H1 (cell line): ENCODE measurements at regions not wholly inside any gene's neighbourhood (a gene's known extent, or its start where the extent isn't known, plus 50 kb on each side); places are given as distances from the start of the nearest gene placed in this dataset.

Experiments
- CTCF ChIA-PET: fragments of 300-600 bp; sonication (Branson Sonifier 250); formaldehyde crosslinking; loops from one replicate; lab custom pipeline; 2021; ENCODE audit not compliant: partially characterized antibody; lab: Charles Lee
- POLR2A ChIA-PET: fragments of 300-600 bp; sonication (Branson Sonifier 250); formaldehyde crosslinking; loops from one replicate; lab custom pipeline; 2021; ENCODE audit warnings: inconsistent platforms; ENCODE audit not compliant: partially characterized antibody; lab: Charles Lee
- DNase-seq, 2 experiments: peaks; one replicate each; pipeline versions ENCODE4 v3.0.0 to v3.0.0-alpha.2; 2010 to 2022; ENCODE audit warnings: low spot score in 2 of 2, low read depth in 1 of 2, mixed read lengths in 1 of 2
- FAIRE-seq: peaks from 2 replicates; lab custom pipeline; 2011; peaks lifted over from hg19 to GRCh38; lab: Jason Lieb, UNC
- H2AFZ ChIP-seq: 2 replicates; pipeline ENCODE4 v1.8.1; 2012; ENCODE audit warnings: low read length, inconsistent platforms
- H2AK5ac ChIP-seq: 2 replicates; pipeline ENCODE4 v1.6.1; 2013; ENCODE audit warnings: low read depth, low read length
- H2BK120ac ChIP-seq: replicated peaks from 2 replicates; pipeline ENCODE3; 2013; ENCODE audit warnings: low read depth, low read length, inconsistent platforms
- H2BK12ac ChIP-seq: 2 replicates; pipeline ENCODE4 v1.6.1; 2013; ENCODE audit warnings: low read depth, low read length
- H2BK15ac ChIP-seq: 2 replicates; pipeline ENCODE4 v1.6.1; 2013; ENCODE audit warnings: low read length
- H2BK20ac ChIP-seq: 2 replicates; pipeline ENCODE4 v1.6.1; 2013; ENCODE audit warnings: low read length
- H2BK5ac ChIP-seq: 2 replicates; pipeline ENCODE4 v1.6.1; 2013; ENCODE audit warnings: low read depth, low read length
- H3K14ac ChIP-seq: 2 replicates; pipeline ENCODE4 v1.6.1; 2013; ENCODE audit warnings: inconsistent platforms; ENCODE audit not compliant: insufficient read length
- H3K18ac ChIP-seq: 2 replicates; pipeline ENCODE4 v1.6.1; 2013; ENCODE audit warnings: low read length; ENCODE audit errors: extremely low read depth
- H3K23ac ChIP-seq: 2 replicates; pipeline ENCODE4 v1.6.1; 2013; ENCODE audit warnings: inconsistent platforms; ENCODE audit not compliant: insufficient read length
- H3K23me2 ChIP-seq: 2 replicates; pipeline ENCODE4 v1.6.1; 2013; ENCODE audit warnings: low read depth, low read length
- H3K27ac ChIP-seq: 2 replicates; pipeline ENCODE4 v1.6.1; 2011; ENCODE audit warnings: low read depth, low read length, inconsistent platforms
- H3K27me3 ChIP-seq, 4 experiments: replicated peaks in 1 of 4; 1 replicate in 1 of 4; 2 replicates in 3 of 4; pipeline versions ENCODE4 v1.6.1 to v1.8.1; 2011 to 2013; ENCODE audit warnings: low read length in 3 of 4, mild to moderate bottlenecking in 3 of 4, inconsistent platforms in 2 of 4, mixed read lengths in 2 of 4, moderate library complexity in 1 of 4; ENCODE audit not compliant: control insufficient read depth in 3 of 4, insufficient read depth in 3 of 4; ENCODE audit errors: extremely low read depth in 1 of 4
- H3K36me3 ChIP-seq, 4 experiments: 2 replicates each; pipeline versions ENCODE4 v1.6.1 to v1.8.1; 2011 to 2013; ENCODE audit warnings: mild to moderate bottlenecking in 4 of 4, low read length in 3 of 4, moderate library complexity in 2 of 4, control low read depth in 1 of 4, inconsistent platforms in 1 of 4; ENCODE audit not compliant: insufficient read depth in 4 of 4, control insufficient read depth in 2 of 4
- H3K4ac ChIP-seq: replicated peaks from 2 replicates; pipeline ENCODE3; 2013; ENCODE audit warnings: low read length, low read depth, mixed read lengths, inconsistent platforms; ENCODE audit not compliant: insufficient read length
- H3K4me1 ChIP-seq, 4 experiments: replicated peaks in 1 of 4; 1 replicate in 1 of 4; 2 replicates in 3 of 4; pipeline versions ENCODE4 v1.6.1 to v1.8.1; 2011 to 2013; ENCODE audit warnings: low read length in 3 of 4, inconsistent platforms in 2 of 4, mixed read lengths in 1 of 4; ENCODE audit not compliant: insufficient read depth in 4 of 4, control insufficient read depth in 3 of 4
- H3K4me2 ChIP-seq, 2 experiments: 2 replicates each; pipeline versions ENCODE4 v1.6.1 to v1.8.1; 2011 to 2013; ENCODE audit warnings: low read depth in 2 of 2, low read length in 2 of 2, control low read depth in 1 of 2, inconsistent platforms in 1 of 2, mild to moderate bottlenecking in 1 of 2; ENCODE audit not compliant: insufficient read depth in 1 of 2
- H3K4me3 ChIP-seq, 4 experiments: fragments of 200-600, 300-600 bp in 1 of 4; sonication (generic), shearing (Covaris generic), sonication (Bioruptor Twin) in 1 of 4; 2 replicates each; pipeline versions ENCODE4 v1.5.1 to v1.8.1; 2011 to 2016; ENCODE audit warnings: low read length in 4 of 4, low read depth in 3 of 4, control low read depth in 2 of 4, inconsistent platforms in 2 of 4, mild to moderate bottlenecking in 2 of 4, mixed read lengths in 1 of 4, moderate library complexity in 1 of 4; ENCODE audit not compliant: insufficient read depth in 2 of 4; ENCODE audit errors: extremely low read depth in 1 of 4
- H3K56ac ChIP-seq: replicated peaks from 2 replicates; pipeline ENCODE3; 2013; ENCODE audit warnings: low read depth, mild to moderate bottlenecking, mixed read lengths, low read length, inconsistent platforms; ENCODE audit not compliant: insufficient read length
- H3K79me1 ChIP-seq: 2 replicates; pipeline ENCODE4 v1.6.1; 2013; ENCODE audit warnings: low read depth, low read length, control low read depth
- H3K79me2 ChIP-seq, 2 experiments: 2 replicates each; pipeline versions ENCODE4 v1.6.1 to v1.8.1; 2012 to 2013; ENCODE audit warnings: low read length in 2 of 2, mild to moderate bottlenecking in 2 of 2, inconsistent platforms in 1 of 2; ENCODE audit not compliant: insufficient read depth in 2 of 2, control insufficient read depth in 1 of 2
- H3K9ac ChIP-seq, 4 experiments: replicated peaks in 1 of 4; 1 replicate in 1 of 4; 2 replicates in 3 of 4; pipeline versions ENCODE4 v1.6.1 to v1.8.1; 2011 to 2013; ENCODE audit warnings: low read depth in 3 of 4, low read length in 3 of 4, control low read depth in 2 of 4, mild to moderate bottlenecking in 2 of 4, moderate library complexity in 2 of 4, inconsistent platforms in 1 of 4; ENCODE audit errors: extremely low read depth in 1 of 4
- H3K9me3 ChIP-seq, 2 experiments: 2 replicates each; pipeline versions ENCODE4 v1.6.1 to v1.8.1; 2012 to 2013; ENCODE audit warnings: mild to moderate bottlenecking in 2 of 2, moderate library complexity in 2 of 2, control low read depth in 1 of 2, inconsistent platforms in 1 of 2, low read depth in 1 of 2, low read length in 1 of 2, mixed read lengths in 1 of 2; ENCODE audit not compliant: insufficient read depth in 2 of 2
- H4K20me1 ChIP-seq, 2 experiments: replicated peaks in 1 of 2; 2 replicates each; pipeline versions ENCODE3 to v1.8.1; 2011 to 2013; ENCODE audit warnings: inconsistent platforms in 2 of 2, low read length in 2 of 2, mild to moderate bottlenecking in 1 of 2; ENCODE audit not compliant: insufficient read depth in 2 of 2, control insufficient read depth in 1 of 2
- H4K5ac ChIP-seq: 2 replicates; pipeline ENCODE4 v1.6.1; 2013; ENCODE audit warnings: low read length, low read depth, mixed read lengths, inconsistent platforms; ENCODE audit not compliant: insufficient read length
- H4K8ac ChIP-seq: 2 replicates; pipeline ENCODE4 v1.8.0; 2013; ENCODE audit warnings: mild to moderate bottlenecking, moderate library complexity, low read length, inconsistent platforms; ENCODE audit not compliant: insufficient read depth; ENCODE audit errors: extremely low read depth
- H4K91ac ChIP-seq: replicated peaks from 2 replicates; pipeline ENCODE3; 2013; ENCODE audit warnings: low read length, mixed read lengths, inconsistent platforms; ENCODE audit not compliant: insufficient read length
- EZH2 ChIP-seq: fragments of 200-600 bp; sonication (generic); IDR thresholded peaks from 2 replicates; pipeline ENCODE4 v1.7.1; 2012; ENCODE audit warnings: low read depth, mild to moderate bottlenecking, moderate library complexity, low read length, inconsistent platforms; ENCODE audit not compliant: severe bottlenecking
- NANOG ChIP-seq: IDR thresholded peaks from 2 replicates; pipeline ENCODE4 v1.6.1; 2011; ENCODE audit warnings: low read length, low read depth, mild to moderate bottlenecking, inconsistent platforms; ENCODE audit not compliant: insufficient read depth, poor library complexity, severe bottlenecking
- WGBS, 2 experiments: shearing (Covaris generic) in 1 of 2; methylation state at CpG; one replicate each; pipeline versions ENCODE4 v1.1.6 to v1.1.7; 2013 to 2015; ENCODE audit warnings: low lambda C conversion rate in 2 of 2, mixed read lengths in 2 of 2, inconsistent platforms in 1 of 2, low coverage in 1 of 2, missing lambda C conversion rate in 1 of 2; ENCODE audit not compliant: insufficient replicate concordance in 2 of 2, insufficient coverage in 1 of 2, insufficient read length in 1 of 2; ENCODE audit errors: extremely low coverage in 1 of 2, missing lambda C conversion rate in 1 of 2; 5-methylcytosine and 5-hydroxymethylcytosine counted together
- TF ChIP-seq, protein P1 (sequence below): IDR thresholded peaks from 2 replicates; pipeline ENCODE4 v1.6.1; 2012; ENCODE audit warnings: low read length, inconsistent platforms

DNA sequence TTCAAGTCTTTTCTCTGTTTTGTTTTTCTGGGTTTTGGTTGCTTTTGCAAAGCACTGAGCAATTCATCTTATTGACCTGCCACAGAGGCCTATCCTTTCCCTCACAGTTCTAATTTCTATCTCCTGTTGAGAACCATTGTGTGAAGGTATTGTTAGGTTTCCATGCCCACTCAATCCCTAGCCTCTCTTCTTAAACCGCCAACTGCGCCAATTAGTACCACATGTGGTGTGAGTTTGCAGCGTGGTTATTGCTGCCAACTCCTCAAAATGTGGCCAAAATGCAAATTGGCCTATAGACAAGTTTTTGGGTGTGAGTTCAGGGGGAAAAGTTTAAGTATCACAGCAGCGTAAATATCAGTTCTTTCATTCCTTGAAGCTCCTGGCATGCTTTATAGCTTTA, 232.6 kb downstream of the FLRT2 start:
- CTCF ChIA-PET = interaction anchor here (0.9 to 1.0 kb wide), 2 partner anchors 190 to 291 kb away, joined by 3 read pairs; no protein-coding TSS in a partner anchor
- H3K4me3 ChIP-seq = no peak overlapping the region

More for the DNA sequence above, 232.6 kb downstream of the FLRT2 start:
- DNase-seq = no peak
- Histone ChIP-seq H3K18ac (no peak overlapping the region), H3K27ac (no peak overlapping the region), H3K79me2 (no peaks in the 10 kb centered on the region), H2BK5ac (no peak overlapping the region), H3K79me1 (no peaks in the 10 kb centered on the region), H3K36me3 (no peaks in the 10 kb centered on the region), H3K27me3 (no peaks in the 10 kb centered on the region), H2AK5ac (no peak overlapping the region), H3K9ac (no peak overlapping the region), H3K4me1 (peaks cover 0 to 2% (median 1%) of the 10 kb centered on the region in 4 experiments; a peak in 2 of 7 replicates), H2BK20ac (no peak overlapping the region), H3K9me3 (no peaks in the 10 kb centered on the region), H2BK12ac (no peak overlapping the region), H2BK15ac (no peak overlapping the region), H2BK120ac (no peak overlapping the region), H3K14ac (no peak overlapping the region), H3K23me2 (no peaks in the 10 kb centered on the region; the same call in 1 of the 2 replicates), H3K56ac (no peak overlapping the region), H2AFZ (no peak overlapping the region), H3K23ac (no peak overlapping the region), H4K20me1 (no peaks in the 10 kb centered on the region), H3K4ac (no peak overlapping the region), H4K5ac (no peak overlapping the region), H3K4me2 (no peak overlapping the region), H4K8ac (no peak overlapping the region), H4K91ac (no peak overlapping the region)
- FAIRE-seq = no peak
- 84% methylated on average over 4 of the region's 4 CpGs; no CpG with 5 or more reads in 1 of the 2 experiments for WGBS, 2 experiments
- POLR2A ChIA-PET = no interaction called here
- TF ChIP-seq NANOG = peak; percentile 71
- TF ChIP-seq EZH2 = no peak
- TF ChIP-seq, protein P1, sequence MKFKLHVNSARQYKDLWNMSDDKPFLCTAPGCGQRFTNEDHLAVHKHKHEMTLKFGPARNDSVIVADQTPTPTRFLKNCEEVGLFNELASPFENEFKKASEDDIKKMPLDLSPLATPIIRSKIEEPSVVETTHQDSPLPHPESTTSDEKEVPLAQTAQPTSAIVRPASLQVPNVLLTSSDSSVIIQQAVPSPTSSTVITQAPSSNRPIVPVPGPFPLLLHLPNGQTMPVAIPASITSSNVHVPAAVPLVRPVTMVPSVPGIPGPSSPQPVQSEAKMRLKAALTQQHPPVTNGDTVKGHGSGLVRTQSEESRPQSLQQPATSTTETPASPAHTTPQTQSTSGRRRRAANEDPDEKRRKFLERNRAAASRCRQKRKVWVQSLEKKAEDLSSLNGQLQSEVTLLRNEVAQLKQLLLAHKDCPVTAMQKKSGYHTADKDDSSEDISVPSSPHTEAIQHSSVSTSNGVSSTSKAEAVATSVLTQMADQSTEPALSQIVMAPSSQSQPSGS = no peak
